GM12892 (cell line): ENCODE measurements at regions not wholly inside any gene's neighbourhood (a gene's known extent, or its start where the extent isn't known, plus 50 kb on each side); places are given as distances from the start of the nearest gene placed in this dataset.

Source experiments
- POLR2A ChIP-seq: IDR thresholded peaks from 2 replicates; pipeline ENCODE4 v1.6.1; 2011; ENCODE audit warnings: low read depth, low read length, control low read depth
- POLR2AphosphoS5 ChIP-seq: IDR thresholded peaks from 2 replicates; pipeline ENCODE4 v1.6.1; 2011; ENCODE audit warnings: low read depth, low read length, control low read depth

DNA sequence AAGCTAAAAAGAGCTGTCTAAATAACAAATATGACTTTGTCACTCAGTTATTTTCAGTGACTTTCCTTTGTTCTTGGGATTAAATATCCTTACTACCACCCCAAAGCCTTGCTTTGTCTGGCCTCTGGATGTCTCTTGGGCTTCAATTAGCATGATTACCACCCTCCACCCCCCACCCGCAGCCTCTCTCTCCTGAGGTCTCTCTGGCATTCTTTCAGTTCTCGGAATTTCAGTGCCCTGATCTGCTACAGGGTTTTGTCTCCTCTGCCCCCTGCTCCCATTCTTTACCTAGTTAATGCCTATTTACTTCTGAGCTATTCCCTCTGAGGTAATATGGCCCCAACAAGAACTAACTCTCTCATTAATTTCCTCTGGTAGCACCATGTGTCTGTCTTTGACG lies 376.4 kb downstream of the DEPDC1B start:
- no peak for TF ChIP-seq POLR2A
- TF ChIP-seq POLR2AphosphoS5, result no peak
